B cell (primary cell): ENCODE measurements at regions not wholly inside any gene's neighbourhood (a gene's known extent, or its start where the extent isn't known, plus 50 kb on each side); places are given as distances from the start of the nearest gene placed in this dataset.

Source experiments
- ATAC-seq: fragments of 200-7000 bp; cut with Tn5 transposase; one replicate; pipeline ENCODE4 v1.10.0; 2021; ENCODE audit warnings: low read depth, mild to moderate bottlenecking, moderate number of reproducible peaks, moderate library complexity
- CTCF ChIA-PET: fragments of 350-600 bp; sonication (Branson Sonifier 250); formaldehyde crosslinking; loops from one replicate; lab custom pipeline; 2021; ENCODE audit warnings: antibody characterized with exemption, inconsistent platforms; lab: Charles Lee
- POLR2A ChIA-PET: fragments of 350-600 bp; sonication (Branson Sonifier 250); formaldehyde crosslinking; loops from one replicate; lab custom pipeline; 2021; ENCODE audit warnings: antibody characterized with exemption; lab: Charles Lee
- DNase-seq: peaks from one replicate; pipeline ENCODE4 v3.0.0; 2013
- H2AFZ ChIP-seq: 2 replicates; pipeline ENCODE4 v1.6.1; 2012; ENCODE audit warnings: mild to moderate bottlenecking, low read depth, low read length; ENCODE audit not compliant: insufficient read depth, poor library complexity, severe bottlenecking
- H3K27ac ChIP-seq, 2 donors: 1 replicate in 1 of 2; 2 replicates in 1 of 2; pipeline ENCODE4 v1.5.1; 2012 to 2013; ENCODE audit warnings: low read length in 2 of 2, mild to moderate bottlenecking in 2 of 2, moderate library complexity in 1 of 2
- H3K27me3 ChIP-seq, 4 experiments: fragments of 200-600 bp in 1 of 4; sonication (generic) in 1 of 4; replicated peaks in 1 of 4; 1 replicate in 2 of 4; 2 replicates in 2 of 4; pipeline versions ENCODE4 v1.6.1 to v1.7.0; 2013 to 2016; ENCODE audit warnings: low read length in 3 of 4, mild to moderate bottlenecking in 2 of 4, mixed read lengths in 1 of 4, moderate library complexity in 1 of 4; ENCODE audit not compliant: insufficient read depth in 4 of 4, control insufficient read depth in 3 of 4; ENCODE audit errors: control extremely low read depth in 1 of 4
- H3K36me3 ChIP-seq, 2 experiments: replicated peaks in 1 of 2; 1 replicate in 1 of 2; 2 replicates in 1 of 2; pipeline versions ENCODE4 v1.6.1 to v1.7.1; 2013; ENCODE audit warnings: low read length in 1 of 2; ENCODE audit not compliant: insufficient read depth in 2 of 2, control insufficient read depth in 1 of 2; ENCODE audit errors: control extremely low read depth in 1 of 2, extremely low read depth in 1 of 2
- H3K4me1 ChIP-seq, 2 donors: fragments of 200-600 bp in 1 of 2; sonication (generic) in 1 of 2; 1 replicate in 1 of 2; 2 replicates in 1 of 2; pipeline versions ENCODE4 v1.5.1 to v1.6.1; 2013 to 2017; ENCODE audit warnings: low read length in 2 of 2; ENCODE audit not compliant: control insufficient read depth in 2 of 2, insufficient read depth in 2 of 2
- H3K4me2 ChIP-seq: replicated peaks from 2 replicates; pipeline ENCODE3; 2012; ENCODE audit warnings: mild to moderate bottlenecking, low read depth, low read length; ENCODE audit not compliant: poor library complexity, severe bottlenecking
- H3K4me3 ChIP-seq, 5 experiments: fragments of 200-600 bp in 1 of 5; sonication (generic) in 1 of 5; 1 replicate in 3 of 5; 2 replicates in 2 of 5; pipeline versions ENCODE4 v1.5.1 to v1.7.0; 2011 to 2016; ENCODE audit warnings: low read length in 4 of 5, mild to moderate bottlenecking in 4 of 5, low read depth in 2 of 5, control low read depth in 1 of 5, moderate library complexity in 1 of 5; ENCODE audit not compliant: insufficient read depth in 1 of 5; ENCODE audit errors: control extremely low read depth in 1 of 5, extremely low read depth in 1 of 5
- H3K79me2 ChIP-seq: fragments of 200-600 bp; sonication (generic); one replicate; pipeline ENCODE4 v1.6.0; 2016; ENCODE audit warnings: low read length; ENCODE audit not compliant: control insufficient read depth, insufficient read depth
- H3K9ac ChIP-seq: fragments of 200-600 bp; sonication (generic); 2 replicates; pipeline ENCODE4 v1.6.1; 2017; ENCODE audit warnings: mild to moderate bottlenecking, low read length, moderate library complexity
- H3K9me3 ChIP-seq, 3 donors: one replicate each; pipeline versions ENCODE4 v1.6.1 to v1.7.1; 2013; ENCODE audit warnings: low read length in 2 of 3; ENCODE audit not compliant: control insufficient read depth in 2 of 3, insufficient read depth in 1 of 3; ENCODE audit errors: control extremely low read depth in 1 of 3
- H4K20me1 ChIP-seq: 2 replicates; pipeline ENCODE4 v1.6.0; 2012; ENCODE audit warnings: mild to moderate bottlenecking, low read length; ENCODE audit not compliant: insufficient read depth, control insufficient read depth, poor library complexity, severe bottlenecking
- H3K27ac Mint-ChIP-seq: one replicate; pipeline ENCODE4 v1.8.0; 2021; ENCODE audit warnings: mixed read lengths
- H3K27me3 Mint-ChIP-seq: one replicate; pipeline ENCODE4 v1.8.0; 2021; ENCODE audit warnings: mixed read lengths
- H3K4me1 Mint-ChIP-seq: one replicate; pipeline ENCODE4 v1.8.0; 2021; ENCODE audit warnings: mixed read lengths
- H3K4me3 Mint-ChIP-seq: one replicate; pipeline ENCODE4 v1.8.0; 2021; ENCODE audit warnings: mixed read lengths
- H3K9me3 Mint-ChIP-seq: one replicate; pipeline ENCODE4 v1.8.0; 2022; ENCODE audit warnings: mixed read lengths; ENCODE audit not compliant: insufficient read depth
- EZH2 ChIP-seq: IDR thresholded peaks from 2 replicates; pipeline ENCODE4 v1.6.1; 2012; ENCODE audit warnings: borderline replicate concordance, low read depth, mild to moderate bottlenecking, moderate library complexity, low read length; ENCODE audit not compliant: insufficient read depth, poor library complexity, severe bottlenecking
- WGBS: methylation state at CpG from one replicate; pipeline ENCODE4 v1.1.5; 2013; ENCODE audit warnings: missing lambda C conversion rate; ENCODE audit not compliant: insufficient coverage; 5-methylcytosine and 5-hydroxymethylcytosine counted together
- intact Hi-C: fragments of 100-400 bp; cut with micrococcal nuclease; formaldehyde crosslinking; loops from one replicate; pipeline ENCODE4 v1.10.0; 2022
- TF ChIP-seq, protein P1 (sequence below): fragments of 200-600 bp; IDR thresholded peaks from one replicate; pipeline ENCODE4 v1.8.0; 2022; ENCODE audit warnings: antibody characterized with exemption, mild to moderate bottlenecking

DNA sequence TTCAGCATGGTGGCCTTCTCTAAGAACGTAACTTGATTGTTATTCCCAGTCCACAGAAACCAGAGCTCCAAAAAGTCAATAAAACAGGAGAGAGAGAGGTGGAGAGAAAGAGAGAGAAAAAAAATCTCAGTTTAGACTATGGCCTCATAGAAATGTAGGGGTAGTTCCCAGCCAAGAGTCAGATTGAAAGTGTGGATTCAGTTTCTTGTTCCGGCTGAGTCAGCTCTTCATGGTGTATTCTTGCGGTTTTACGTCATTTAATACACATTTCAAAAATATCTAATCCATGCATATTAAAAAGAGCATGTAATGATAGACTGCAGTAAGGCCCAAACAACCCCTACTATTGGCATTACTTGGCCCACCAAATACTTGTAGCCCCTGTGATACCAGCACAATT is 303.9 kb downstream of the ETAA1 start:
- Mint-ChIP-seq H3K27ac (no peak overlapping the region), H3K27me3 (no peaks in the 10 kb centered on the region), H3K4me1 (no peaks in the 10 kb centered on the region), H3K9me3 (no peaks in the 10 kb centered on the region), H3K4me3 (no peak overlapping the region)
- no peaks in the 10 kb centered on the region for H3K36me3 ChIP-seq
- H3K79me2 ChIP-seq: no peaks in the 10 kb centered on the region
- H3K27ac ChIP-seq: no peak overlapping the region
- H3K4me2 ChIP-seq: no peak overlapping the region
- DNase-seq: no peak
- intact Hi-C loops: no loop called here
- H3K27me3 ChIP-seq: no peaks in the 10 kb centered on the region
- ChIA-PET POLR2A (no interaction called here), CTCF (no interaction called here)
- H3K4me3 ChIP-seq: no peak overlapping the region
- no peak overlapping the region for H3K9ac ChIP-seq
- no peaks in the 10 kb centered on the region for H4K20me1 ChIP-seq
- no peaks in the 10 kb centered on the region for H3K4me1 ChIP-seq
- no peak overlapping the region for H2AFZ ChIP-seq
- TF ChIP-seq EZH2: no peak
- TF ChIP-seq, protein P1, sequence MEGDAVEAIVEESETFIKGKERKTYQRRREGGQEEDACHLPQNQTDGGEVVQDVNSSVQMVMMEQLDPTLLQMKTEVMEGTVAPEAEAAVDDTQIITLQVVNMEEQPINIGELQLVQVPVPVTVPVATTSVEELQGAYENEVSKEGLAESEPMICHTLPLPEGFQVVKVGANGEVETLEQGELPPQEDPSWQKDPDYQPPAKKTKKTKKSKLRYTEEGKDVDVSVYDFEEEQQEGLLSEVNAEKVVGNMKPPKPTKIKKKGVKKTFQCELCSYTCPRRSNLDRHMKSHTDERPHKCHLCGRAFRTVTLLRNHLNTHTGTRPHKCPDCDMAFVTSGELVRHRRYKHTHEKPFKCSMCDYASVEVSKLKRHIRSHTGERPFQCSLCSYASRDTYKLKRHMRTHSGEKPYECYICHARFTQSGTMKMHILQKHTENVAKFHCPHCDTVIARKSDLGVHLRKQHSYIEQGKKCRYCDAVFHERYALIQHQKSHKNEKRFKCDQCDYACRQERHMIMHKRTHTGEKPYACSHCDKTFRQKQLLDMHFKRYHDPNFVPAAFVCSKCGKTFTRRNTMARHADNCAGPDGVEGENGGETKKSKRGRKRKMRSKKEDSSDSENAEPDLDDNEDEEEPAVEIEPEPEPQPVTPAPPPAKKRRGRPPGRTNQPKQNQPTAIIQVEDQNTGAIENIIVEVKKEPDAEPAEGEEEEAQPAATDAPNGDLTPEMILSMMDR: no peak
- ATAC-seq: no peak
- WGBS: no CpG with 5 or more reads among the region's 4 CpGs
- H3K9me3 ChIP-seq: no peaks in the 10 kb centered on the region

DNA sequence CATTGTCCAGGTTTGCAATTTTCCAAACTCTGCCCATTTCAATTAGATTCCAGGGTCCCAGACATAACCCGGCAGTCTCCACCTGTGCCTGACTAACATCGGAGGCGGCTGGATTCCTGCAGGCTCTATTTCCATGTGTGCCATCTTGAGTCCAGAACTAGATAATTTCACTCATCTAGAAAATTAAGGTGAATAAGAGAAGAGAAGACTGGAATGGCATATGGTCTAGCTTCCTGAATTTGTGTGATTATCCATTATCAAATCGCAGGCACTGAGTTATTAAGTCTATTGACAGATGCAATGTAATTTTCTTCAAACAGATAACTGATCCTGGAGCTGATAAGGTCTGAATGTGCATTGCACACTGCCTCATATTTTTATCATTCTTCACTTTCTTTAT is 305.2 kb downstream of the ETAA1 start:
- Mint-ChIP-seq H3K27ac (no peak overlapping the region), H3K9me3 (no peaks in the 10 kb centered on the region), H3K4me1 (no peaks in the 10 kb centered on the region), H3K4me3 (no peak overlapping the region), H3K27me3 (peaks cover 8% of the 10 kb centered on the region)
- no peak overlapping the region for H3K27ac ChIP-seq
- ChIA-PET CTCF (interaction anchor here (0.7 kb wide), 1 partner anchor 1894 kb away, joined by 4 read pairs; no protein-coding TSS in a partner anchor), POLR2A (no interaction called here)
- WGBS: 89% methylated on average over 1 of the region's 4 CpGs
- H3K36me3 ChIP-seq: no peaks in the 10 kb centered on the region
- no peak overlapping the region for H3K9ac ChIP-seq
- ATAC-seq (no peak), DNase-seq (no peak)
- peaks cover 0 to 4% (median 0%) of the 10 kb centered on the region in 4 experiments for H3K27me3 ChIP-seq
- TF ChIP-seq EZH2: no peak
- TF ChIP-seq, protein P1: no peak
- H3K4me2 ChIP-seq: no peak overlapping the region
- no peak overlapping the region for H2AFZ ChIP-seq
- H3K9me3 ChIP-seq: no peaks in the 10 kb centered on the region
- intact Hi-C loops: no loop called here
- no peaks in the 10 kb centered on the region for H3K4me1 ChIP-seq
- no peaks in the 10 kb centered on the region for H3K79me2 ChIP-seq
- no peaks in the 10 kb centered on the region for H4K20me1 ChIP-seq
- H3K4me3 ChIP-seq: no peak overlapping the region
